ENCODE measurements at regions not wholly inside any gene's neighbourhood (a gene's known extent, or its start where the extent isn't known, plus 50 kb on each side); places are given as distances from the start of the nearest gene placed in this dataset.

DNA sequence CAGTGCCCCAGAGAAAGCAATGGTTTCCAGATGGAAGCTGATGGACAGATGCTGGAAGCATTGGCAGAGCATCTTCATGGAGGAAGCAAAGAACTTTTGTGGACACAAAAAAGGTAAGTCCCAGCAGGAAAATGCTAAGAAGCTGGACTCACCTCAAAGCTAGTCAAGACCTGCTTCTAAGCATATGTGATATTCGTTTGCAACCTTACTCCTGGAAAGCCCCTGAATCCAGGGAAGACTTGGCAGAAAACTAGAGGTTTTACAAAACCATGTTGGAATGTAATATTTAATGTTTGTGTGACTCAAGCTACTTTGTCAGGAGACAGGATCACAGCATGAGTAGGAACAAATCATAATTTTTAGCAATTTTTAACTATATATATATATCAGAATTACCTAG is 288.2 kb downstream of the BCHE start:
- TF ChIP-seq, protein P1, sequence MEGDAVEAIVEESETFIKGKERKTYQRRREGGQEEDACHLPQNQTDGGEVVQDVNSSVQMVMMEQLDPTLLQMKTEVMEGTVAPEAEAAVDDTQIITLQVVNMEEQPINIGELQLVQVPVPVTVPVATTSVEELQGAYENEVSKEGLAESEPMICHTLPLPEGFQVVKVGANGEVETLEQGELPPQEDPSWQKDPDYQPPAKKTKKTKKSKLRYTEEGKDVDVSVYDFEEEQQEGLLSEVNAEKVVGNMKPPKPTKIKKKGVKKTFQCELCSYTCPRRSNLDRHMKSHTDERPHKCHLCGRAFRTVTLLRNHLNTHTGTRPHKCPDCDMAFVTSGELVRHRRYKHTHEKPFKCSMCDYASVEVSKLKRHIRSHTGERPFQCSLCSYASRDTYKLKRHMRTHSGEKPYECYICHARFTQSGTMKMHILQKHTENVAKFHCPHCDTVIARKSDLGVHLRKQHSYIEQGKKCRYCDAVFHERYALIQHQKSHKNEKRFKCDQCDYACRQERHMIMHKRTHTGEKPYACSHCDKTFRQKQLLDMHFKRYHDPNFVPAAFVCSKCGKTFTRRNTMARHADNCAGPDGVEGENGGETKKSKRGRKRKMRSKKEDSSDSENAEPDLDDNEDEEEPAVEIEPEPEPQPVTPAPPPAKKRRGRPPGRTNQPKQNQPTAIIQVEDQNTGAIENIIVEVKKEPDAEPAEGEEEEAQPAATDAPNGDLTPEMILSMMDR (IDR thresholded peaks at IDR 0.05; ENCODE audit: low read depth, low read length) = no peak
- TF ChIP-seq EZH2phosphoT487 (IDR thresholded peaks at IDR 0.05; ENCODE audit: low read depth) = no peak

All from OCI-LY3 (cell line).